GM12878 (cell line): ENCODE measurements at regions not wholly inside any gene's neighbourhood (a gene's known extent, or its start where the extent isn't known, plus 50 kb on each side); places are given as distances from the start of the nearest gene placed in this dataset.

ENCODE experiments used
- ATAC-seq: fragments of 200-7000 bp; cut with Tn5 transposase; 3 replicates; pipeline ENCODE4 v1.9.1; 2020; ENCODE audit warnings: mild to moderate bottlenecking, moderate library complexity
- BruUV-seq: library from RNA; stranded (reverse); fragments of 400-500 nt; replicated peaks from 2 replicates; lab custom pipeline; 2021; lab: Mats Ljungman, UMichigan
- CTCF ChIA-PET: fragments of 300-600 bp; sonication (Branson Sonifier 250); formaldehyde crosslinking; extraction: SDS; loops from one replicate; lab custom pipeline; 2021; ENCODE audit warnings: inconsistent platforms; lab: Yijun Ruan, JAX
- POLR2A ChIA-PET: fragments of 350-600 bp; formaldehyde crosslinking; extraction: SDS; loops from one replicate; lab custom pipeline; 2021; ENCODE audit warnings: inconsistent platforms; lab: Charles Lee
- RAD21 ChIA-PET: fragments of 300-600 bp; sonication (Branson Sonifier 250); formaldehyde crosslinking; loops from one replicate; lab custom pipeline; 2023; ENCODE audit warnings: antibody characterized with exemption; ENCODE audit not compliant: unreplicated experiment; lab: Charles Lee
- SMC1A ChIA-PET: fragments of 300-600 bp; sonication (Branson Sonifier 250); formaldehyde crosslinking; loops from one replicate; lab custom pipeline; 2023; ENCODE audit not compliant: unreplicated experiment, uncharacterized antibody; lab: Charles Lee
- DNase-seq: peaks from one replicate; pipeline ENCODE4 v3.0.0-alpha.2; 2011; ENCODE audit warnings: low read depth, low spot score
- FAIRE-seq: peaks from 3 replicates; lab custom pipeline; 2011; peaks lifted over from hg19 to GRCh38; lab: Jason Lieb, UNC
- H2AFZ ChIP-seq: 2 replicates; pipeline ENCODE4 v1.6.0; 2011; ENCODE audit warnings: low read depth, low read length, control low read depth; ENCODE audit not compliant: control insufficient read depth
- H3K27ac ChIP-seq: 2 replicates; pipeline ENCODE4 v1.5.1; 2011; ENCODE audit warnings: control low read depth; ENCODE audit not compliant: control insufficient read depth, insufficient read depth
- H3K27me3 ChIP-seq, 2 experiments: replicated peaks in 1 of 2; 2 replicates each; pipeline versions ENCODE4 v1.6.0 to v1.6.1; 2011; ENCODE audit warnings: low read length in 1 of 2; ENCODE audit not compliant: control insufficient read depth in 2 of 2, insufficient read depth in 2 of 2
- H3K36me3 ChIP-seq, 2 experiments: 2 replicates each; pipeline ENCODE4 v1.5.1; 2011; ENCODE audit warnings: low read length in 1 of 2; ENCODE audit not compliant: control insufficient read depth in 2 of 2, insufficient read depth in 2 of 2
- H3K4me1 ChIP-seq: 2 replicates; pipeline ENCODE4 v1.6.1; 2011; ENCODE audit warnings: mild to moderate bottlenecking, low read length, moderate library complexity, mixed read lengths; ENCODE audit not compliant: control insufficient read depth, insufficient read depth
- H3K4me2 ChIP-seq: 2 replicates; pipeline ENCODE4 v1.6.0; 2011; ENCODE audit warnings: control low read depth; ENCODE audit not compliant: control insufficient read depth, insufficient read depth
- H3K4me3 ChIP-seq: fragments of 200-600 bp; sonication (generic); 2 replicates; pipeline ENCODE4 v1.5.1; 2016
- H3K79me2 ChIP-seq: 2 replicates; pipeline ENCODE4 v1.6.0; 2011; ENCODE audit warnings: low read length; ENCODE audit not compliant: control insufficient read depth, insufficient read depth
- H3K9ac ChIP-seq: 2 replicates; pipeline ENCODE4 v1.8.0; 2011; ENCODE audit warnings: low read length, control low read depth, mixed read lengths; ENCODE audit not compliant: control insufficient read depth, insufficient read depth
- H3K9me3 ChIP-seq: replicated peaks from 3 replicates; pipeline ENCODE4 v1.5.1; 2011; ENCODE audit warnings: mild to moderate bottlenecking, low read length; ENCODE audit not compliant: control insufficient read depth, insufficient read depth
- H4K20me1 ChIP-seq: 2 replicates; pipeline ENCODE4 v1.6.0; 2011; ENCODE audit not compliant: control insufficient read depth, insufficient read depth
- CHD4 ChIP-seq: fragments of 200-600 bp; sonication (generic); IDR thresholded peaks from 2 replicates; pipeline ENCODE4 v1.6.1; 2016; ENCODE audit warnings: mild to moderate bottlenecking
- KDM1A ChIP-seq: fragments of 200-600 bp; sonication (generic); IDR thresholded peaks from 2 replicates; pipeline ENCODE4 v1.6.1; 2016; ENCODE audit warnings: borderline replicate concordance
- MXI1 ChIP-seq: fragments of 150-350 bp; IDR thresholded peaks from 2 replicates; pipeline ENCODE4 v1.6.1; 2011; ENCODE audit warnings: low read depth, mild to moderate bottlenecking, inconsistent platforms, low read length, improper control_type of control experiment
- NFYA ChIP-seq: IDR thresholded peaks from 2 replicates; pipeline ENCODE4 v1.6.1; 2011; ENCODE audit warnings: low read depth, mild to moderate bottlenecking, low read length, improper control_type of control experiment, borderline replicate concordance
- PAX8 ChIP-seq: fragments of 450-650 bp; IDR thresholded peaks from 2 replicates; pipeline ENCODE4 v1.6.1; 2017; ENCODE audit warnings: mild to moderate bottlenecking, moderate library complexity
- POLR2AphosphoS2 ChIP-seq: IDR thresholded peaks from 2 replicates; pipeline ENCODE4 v1.6.1; 2011; ENCODE audit warnings: low read depth, mild to moderate bottlenecking, low read length, improper control_type of control experiment, moderate library complexity
- SMAD5 ChIP-seq: IDR thresholded peaks from 2 replicates; pipeline ENCODE4 v1.6.1; 2016; ENCODE audit warnings: antibody characterized with exemption, low read depth
- SMC3 ChIP-seq: IDR thresholded peaks from 2 replicates; pipeline ENCODE4 v1.6.1; 2011; ENCODE audit warnings: low read length, improper control_type of control experiment, borderline replicate concordance
- WGBS: methylation state at CpG from one replicate; pipeline ENCODE4 v1.1.6; 2016; ENCODE audit warnings: low lambda C conversion rate; ENCODE audit not compliant: insufficient replicate concordance, insufficient coverage; ENCODE audit errors: missing lambda C conversion rate; 5-methylcytosine and 5-hydroxymethylcytosine counted together
- in situ Hi-C: fragments of 300-500 bp; cut with MboI; formaldehyde crosslinking; loops from 9 replicates; pipeline ENCODE4 v1.14.3; 2018; ENCODE audit warnings: mixed read lengths
- intact Hi-C: fragments of 100-400 bp; cut with micrococcal nuclease; formaldehyde crosslinking; loops from one replicate; pipeline ENCODE4 v1.14.2; 2022; ENCODE audit not compliant: unreplicated experiment
- TF ChIP-seq, protein P1 (sequence below): IDR thresholded peaks from 2 replicates; pipeline ENCODE4 v1.6.1; 2012; ENCODE audit warnings: low read length, inconsistent platforms
- TF ChIP-seq, protein P2 (sequence below): IDR thresholded peaks from 2 replicates; pipeline ENCODE4 v1.6.1; 2011; ENCODE audit warnings: borderline replicate concordance, low read depth, mild to moderate bottlenecking, moderate library complexity, mixed read lengths, low read length; ENCODE audit not compliant: insufficient read depth; ENCODE audit errors: extremely low read length
- TF ChIP-seq, protein P3 (sequence below): fragments of 450-650 bp; formaldehyde crosslinking; IDR thresholded peaks from 2 replicates; pipeline ENCODE4 v1.5.0; 2022; ENCODE audit warnings: mild to moderate bottlenecking, missing genetic modification characterization

DNA sequence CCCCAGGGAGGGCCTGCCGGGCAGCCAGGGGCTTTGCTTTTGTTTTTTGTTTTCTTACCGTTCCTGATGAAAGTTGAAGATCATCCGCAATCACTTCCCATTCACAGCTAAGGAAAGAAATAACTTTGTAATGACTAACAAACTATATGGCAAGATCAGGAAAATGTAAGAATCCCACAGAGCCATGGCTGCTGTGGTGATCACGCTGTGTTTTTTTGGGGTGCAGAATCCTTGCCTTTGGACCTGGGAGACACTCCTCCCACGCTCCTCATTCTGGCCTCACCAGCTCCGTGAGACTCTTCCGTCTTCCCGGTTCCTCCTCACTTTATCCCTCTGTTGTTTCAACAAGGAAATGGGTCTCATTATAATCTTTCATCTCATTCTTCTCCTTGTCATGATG, 443.0 kb upstream of the MGMT start:
- H3K4me2 ChIP-seq = no peak overlapping the region
- H2AFZ ChIP-seq = no peak overlapping the region
- no peak for TF ChIP-seq POLR2AphosphoS2
- TF ChIP-seq NFYA = no peak
- no peak for TF ChIP-seq SMC3
- TF ChIP-seq, protein P1, sequence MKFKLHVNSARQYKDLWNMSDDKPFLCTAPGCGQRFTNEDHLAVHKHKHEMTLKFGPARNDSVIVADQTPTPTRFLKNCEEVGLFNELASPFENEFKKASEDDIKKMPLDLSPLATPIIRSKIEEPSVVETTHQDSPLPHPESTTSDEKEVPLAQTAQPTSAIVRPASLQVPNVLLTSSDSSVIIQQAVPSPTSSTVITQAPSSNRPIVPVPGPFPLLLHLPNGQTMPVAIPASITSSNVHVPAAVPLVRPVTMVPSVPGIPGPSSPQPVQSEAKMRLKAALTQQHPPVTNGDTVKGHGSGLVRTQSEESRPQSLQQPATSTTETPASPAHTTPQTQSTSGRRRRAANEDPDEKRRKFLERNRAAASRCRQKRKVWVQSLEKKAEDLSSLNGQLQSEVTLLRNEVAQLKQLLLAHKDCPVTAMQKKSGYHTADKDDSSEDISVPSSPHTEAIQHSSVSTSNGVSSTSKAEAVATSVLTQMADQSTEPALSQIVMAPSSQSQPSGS = no peak
- TF ChIP-seq, protein P2, sequence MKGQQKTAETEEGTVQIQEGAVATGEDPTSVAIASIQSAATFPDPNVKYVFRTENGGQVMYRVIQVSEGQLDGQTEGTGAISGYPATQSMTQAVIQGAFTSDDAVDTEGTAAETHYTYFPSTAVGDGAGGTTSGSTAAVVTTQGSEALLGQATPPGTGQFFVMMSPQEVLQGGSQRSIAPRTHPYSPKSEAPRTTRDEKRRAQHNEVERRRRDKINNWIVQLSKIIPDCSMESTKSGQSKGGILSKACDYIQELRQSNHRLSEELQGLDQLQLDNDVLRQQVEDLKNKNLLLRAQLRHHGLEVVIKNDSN = no peak
- no peak for TF ChIP-seq SMAD5
- TF ChIP-seq, protein P3, sequence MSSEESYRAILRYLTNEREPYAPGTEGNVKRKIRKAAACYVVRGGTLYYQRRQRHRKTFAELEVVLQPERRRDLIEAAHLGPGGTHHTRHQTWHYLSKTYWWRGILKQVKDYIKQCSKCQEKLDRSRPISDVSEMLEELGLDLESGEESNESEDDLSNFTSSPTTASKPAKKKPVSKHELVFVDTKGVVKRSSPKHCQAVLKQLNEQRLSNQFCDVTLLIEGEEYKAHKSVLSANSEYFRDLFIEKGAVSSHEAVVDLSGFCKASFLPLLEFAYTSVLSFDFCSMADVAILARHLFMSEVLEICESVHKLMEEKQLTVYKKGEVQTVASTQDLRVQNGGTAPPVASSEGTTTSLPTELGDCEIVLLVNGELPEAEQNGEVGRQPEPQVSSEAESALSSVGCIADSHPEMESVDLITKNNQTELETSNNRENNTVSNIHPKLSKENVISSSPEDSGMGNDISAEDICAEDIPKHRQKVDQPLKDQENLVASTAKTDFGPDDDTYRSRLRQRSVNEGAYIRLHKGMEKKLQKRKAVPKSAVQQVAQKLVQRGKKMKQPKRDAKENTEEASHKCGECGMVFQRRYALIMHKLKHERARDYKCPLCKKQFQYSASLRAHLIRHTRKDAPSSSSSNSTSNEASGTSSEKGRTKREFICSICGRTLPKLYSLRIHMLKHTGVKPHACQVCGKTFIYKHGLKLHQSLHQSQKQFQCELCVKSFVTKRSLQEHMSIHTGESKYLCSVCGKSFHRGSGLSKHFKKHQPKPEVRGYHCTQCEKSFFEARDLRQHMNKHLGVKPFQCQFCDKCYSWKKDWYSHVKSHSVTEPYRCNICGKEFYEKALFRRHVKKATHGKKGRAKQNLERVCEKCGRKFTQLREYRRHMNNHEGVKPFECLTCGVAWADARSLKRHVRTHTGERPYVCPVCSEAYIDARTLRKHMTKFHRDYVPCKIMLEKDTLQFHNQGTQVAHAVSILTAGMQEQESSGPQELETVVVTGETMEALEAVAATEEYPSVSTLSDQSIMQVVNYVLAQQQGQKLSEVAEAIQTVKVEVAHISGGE = no peak
- TF ChIP-seq KDM1A = no peak
- no peak for TF ChIP-seq CHD4
- TF ChIP-seq MXI1 = no peak
- TF ChIP-seq PAX8 = no peak
- DNase-seq (no peak), FAIRE-seq (no peak), ATAC-seq (no peak)
- no peaks in the 10 kb centered on the region for H3K36me3 ChIP-seq
- H3K27ac ChIP-seq = no peak overlapping the region
- H4K20me1 ChIP-seq = no peaks in the 10 kb centered on the region
- CTCF ChIA-PET = no interaction called here
- RAD21 ChIA-PET = no interaction called here
- no peak overlapping the region for H3K9ac ChIP-seq
- no peaks in the 10 kb centered on the region for H3K4me1 ChIP-seq
- no peaks in the 10 kb centered on the region for H3K79me2 ChIP-seq
- H3K9me3 ChIP-seq = no peaks in the 10 kb centered on the region
- POLR2A ChIA-PET = interaction anchor here (0.7 kb wide), 1 partner anchor 226 kb away, joined by 5 read pairs; no protein-coding TSS in a partner anchor
- whole genome bisulfite sequencing = 53% methylated on average over 8 of the region's 8 CpGs
- intact Hi-C loops (no loop called here), in situ Hi-C loops (no loop called here)
- no peaks in the 10 kb centered on the region for H3K27me3 ChIP-seq
- SMC1A ChIA-PET = no interaction called here
- no TSS peak for BruUV-seq
- no peak overlapping the region for H3K4me3 ChIP-seq
